ENCODE measurements at regions not wholly inside any gene's neighbourhood (a gene's known extent, or its start where the extent isn't known, plus 50 kb on each side); places are given as distances from the start of the nearest gene placed in this dataset.

DNA sequence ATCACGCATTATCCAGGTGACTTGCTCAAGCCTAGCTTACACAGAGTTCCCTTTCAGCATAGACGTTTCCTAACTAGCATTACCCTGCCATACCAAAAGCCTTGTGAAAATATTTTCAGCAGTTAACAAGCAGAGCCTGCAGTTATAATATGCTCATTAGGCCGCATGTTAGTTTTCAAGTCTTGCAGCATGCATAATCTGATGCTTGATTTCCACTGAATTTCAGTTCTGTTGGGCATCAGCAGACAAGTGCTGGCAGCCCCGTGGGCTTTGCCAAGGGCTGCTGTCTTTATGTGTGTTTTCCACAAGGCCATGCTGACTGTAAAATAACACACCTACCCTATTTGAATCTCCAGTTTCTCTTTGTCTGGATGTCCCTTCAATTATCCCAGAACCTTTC lies 491.0 kb upstream of the WWC1 start:
- DNase-seq (ENCODE audit: low spot score): no peak
- TF ChIP-seq, protein P1, sequence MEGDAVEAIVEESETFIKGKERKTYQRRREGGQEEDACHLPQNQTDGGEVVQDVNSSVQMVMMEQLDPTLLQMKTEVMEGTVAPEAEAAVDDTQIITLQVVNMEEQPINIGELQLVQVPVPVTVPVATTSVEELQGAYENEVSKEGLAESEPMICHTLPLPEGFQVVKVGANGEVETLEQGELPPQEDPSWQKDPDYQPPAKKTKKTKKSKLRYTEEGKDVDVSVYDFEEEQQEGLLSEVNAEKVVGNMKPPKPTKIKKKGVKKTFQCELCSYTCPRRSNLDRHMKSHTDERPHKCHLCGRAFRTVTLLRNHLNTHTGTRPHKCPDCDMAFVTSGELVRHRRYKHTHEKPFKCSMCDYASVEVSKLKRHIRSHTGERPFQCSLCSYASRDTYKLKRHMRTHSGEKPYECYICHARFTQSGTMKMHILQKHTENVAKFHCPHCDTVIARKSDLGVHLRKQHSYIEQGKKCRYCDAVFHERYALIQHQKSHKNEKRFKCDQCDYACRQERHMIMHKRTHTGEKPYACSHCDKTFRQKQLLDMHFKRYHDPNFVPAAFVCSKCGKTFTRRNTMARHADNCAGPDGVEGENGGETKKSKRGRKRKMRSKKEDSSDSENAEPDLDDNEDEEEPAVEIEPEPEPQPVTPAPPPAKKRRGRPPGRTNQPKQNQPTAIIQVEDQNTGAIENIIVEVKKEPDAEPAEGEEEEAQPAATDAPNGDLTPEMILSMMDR (IDR thresholded peaks at IDR 0.05; ENCODE audit: extremely low read depth, missing control alignments): no peak

DNA sequence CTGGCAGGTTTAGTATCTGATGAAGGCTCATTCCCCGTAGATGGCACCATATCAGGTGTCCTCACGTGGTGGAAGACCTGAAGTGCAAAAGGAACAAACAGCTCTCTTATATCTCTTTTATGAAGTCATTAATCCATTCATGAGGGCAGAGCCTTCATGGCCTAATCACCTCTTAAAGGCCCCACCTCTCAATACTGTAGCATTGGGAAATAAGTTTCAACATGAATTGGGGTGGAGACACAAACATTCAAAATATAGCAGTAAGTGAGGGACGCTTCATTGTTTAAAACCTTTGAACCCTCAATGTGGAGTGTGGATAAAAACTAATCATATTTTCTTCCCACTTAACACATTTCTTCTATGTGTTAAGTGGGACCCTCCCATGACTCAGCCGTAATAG lies 489.4 kb upstream of the WWC1 start:
- DNase-seq (ENCODE audit: low spot score): no peak
- TF ChIP-seq, protein P1 (IDR thresholded peaks at IDR 0.05; ENCODE audit: extremely low read depth, missing control alignments): no peak

DNA sequence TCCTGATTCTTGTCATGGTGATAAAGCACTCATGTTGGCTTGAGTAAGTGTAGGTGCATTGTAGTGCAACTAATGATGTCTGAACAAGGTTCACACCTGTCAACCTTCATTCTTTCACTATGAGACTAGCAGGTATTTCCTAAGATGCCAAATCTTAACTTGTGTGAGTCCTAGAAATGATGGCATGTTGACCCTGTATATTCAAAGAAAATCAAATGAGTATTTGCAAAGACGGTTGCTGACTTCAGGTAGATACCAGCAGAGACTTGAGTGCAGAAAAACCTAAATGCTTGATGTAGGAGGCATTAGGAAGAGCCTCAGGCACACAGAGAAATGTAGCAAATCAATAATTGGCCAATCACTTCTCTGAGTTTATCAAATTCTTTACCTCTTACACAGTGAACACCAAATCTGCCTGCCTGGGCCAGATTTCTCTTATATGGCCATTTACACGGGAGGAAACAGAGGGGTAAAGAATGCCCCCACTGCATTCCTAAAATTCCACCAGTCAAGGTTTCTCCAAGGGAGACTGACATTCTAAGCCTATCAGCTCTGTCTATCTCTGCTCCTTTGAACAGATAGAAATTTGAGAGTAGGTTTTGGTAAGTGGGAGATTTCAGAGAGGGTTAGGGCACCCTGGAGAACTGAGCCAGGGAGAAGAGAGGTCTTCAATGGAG lies 488.6 kb upstream of the WWC1 start:
- TF ChIP-seq, protein P1 (IDR thresholded peaks at IDR 0.05; ENCODE audit: extremely low read depth, missing control alignments): no peak
- DNase-seq (ENCODE audit: low spot score): no peak

DNA sequence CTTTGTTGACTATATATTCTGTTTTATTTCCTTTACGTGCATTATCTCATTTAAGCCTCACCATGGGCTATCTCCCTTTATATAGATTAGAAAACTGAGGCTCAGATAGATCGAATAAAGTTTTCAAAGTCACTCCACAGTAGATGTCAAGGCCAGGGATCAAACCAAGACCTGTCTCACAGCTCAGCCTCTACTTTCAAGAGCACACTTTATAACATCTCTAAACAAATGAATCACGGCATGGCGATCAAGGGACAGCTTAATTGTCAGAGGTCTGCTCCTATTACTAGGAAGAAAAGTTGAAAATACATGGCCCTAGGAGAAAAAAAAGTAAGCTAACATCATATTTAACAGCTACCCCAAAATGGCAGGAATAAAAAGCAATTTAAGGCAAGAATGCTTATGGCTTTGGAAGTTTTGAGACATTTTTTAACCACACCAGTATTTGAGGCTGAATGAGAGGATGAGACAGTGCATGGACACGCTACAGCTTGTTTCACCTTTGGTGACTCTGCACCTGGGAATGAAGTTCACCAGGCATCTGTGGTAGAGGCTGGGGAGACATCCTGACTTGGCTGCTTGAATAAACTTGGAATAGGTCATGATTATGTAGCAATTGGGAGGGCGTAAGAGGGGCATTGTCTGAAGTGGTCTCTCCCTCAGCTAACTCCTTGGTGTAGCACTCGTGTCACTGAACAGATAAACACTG lies 486.8 kb upstream of the WWC1 start:
- DNase-seq (ENCODE audit: low spot score): no peak
- TF ChIP-seq, protein P1 (IDR thresholded peaks at IDR 0.05; ENCODE audit: extremely low read depth, missing control alignments): no peak

DNA sequence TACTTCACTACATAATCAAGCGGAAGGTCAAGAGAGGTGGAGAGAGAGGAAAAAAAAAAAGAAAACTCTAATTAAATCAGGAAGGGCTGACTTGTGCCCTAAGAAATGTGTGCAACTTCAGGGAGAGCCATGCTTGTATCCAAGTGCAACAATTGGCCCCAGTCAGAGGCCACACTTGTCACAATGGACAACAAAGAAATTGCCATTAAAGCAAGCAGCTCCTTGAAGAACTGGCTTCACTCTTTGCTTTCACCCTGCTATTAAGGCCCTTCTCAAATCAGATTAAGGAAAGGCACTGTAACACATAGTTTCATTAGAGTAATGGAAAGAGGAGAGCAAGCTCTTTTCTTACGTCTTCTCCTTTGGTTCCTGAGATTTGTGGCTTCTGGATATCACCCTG lies 480.9 kb upstream of the WWC1 start:
- DNase-seq (ENCODE audit: low spot score): no peak
- TF ChIP-seq, protein P1 (IDR thresholded peaks at IDR 0.05; ENCODE audit: extremely low read depth, missing control alignments): no peak

DNA sequence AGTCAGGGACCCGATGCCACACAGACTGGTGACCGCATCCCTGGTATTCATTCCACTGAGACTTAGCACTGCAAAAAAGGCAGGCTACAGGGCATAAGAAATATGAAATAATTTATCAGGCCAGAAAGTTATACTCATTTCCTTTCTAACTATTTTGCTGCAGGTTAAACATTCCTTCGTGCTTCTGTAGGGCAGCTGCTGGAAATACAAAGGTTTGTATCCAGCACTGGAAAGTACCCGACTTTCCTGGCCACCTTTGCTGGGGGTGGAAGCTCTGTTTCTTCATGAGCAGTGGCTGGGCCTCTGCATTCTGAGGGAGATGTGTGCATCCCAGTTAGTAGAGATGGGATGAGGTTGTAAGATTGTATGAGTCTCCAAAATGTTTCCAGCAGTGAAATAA lies 478.6 kb upstream of the WWC1 start:
- TF ChIP-seq, protein P1 (IDR thresholded peaks at IDR 0.05; ENCODE audit: extremely low read depth, missing control alignments): no peak
- no peak for DNase-seq (ENCODE audit: low spot score)

DNA sequence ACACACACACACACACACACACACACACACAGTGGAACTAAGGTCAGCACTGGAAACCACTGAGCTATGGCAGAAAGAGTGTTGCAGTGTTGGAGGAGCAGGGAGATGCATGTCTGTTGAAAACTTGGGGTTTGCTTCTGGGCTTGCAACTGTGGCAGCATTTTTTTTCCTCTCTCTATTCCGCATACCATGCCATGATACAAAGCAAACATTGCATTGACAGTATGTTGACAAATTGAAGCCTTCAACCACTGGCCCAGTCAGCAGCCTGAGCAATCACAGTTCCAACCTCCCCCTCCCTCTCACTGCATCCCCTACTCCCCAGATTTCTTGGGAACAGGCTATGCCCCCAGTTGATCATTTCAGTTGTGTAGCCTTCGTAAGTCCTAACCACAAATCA lies 478.1 kb upstream of the WWC1 start:
- no peak for DNase-seq (ENCODE audit: low spot score)

More for the DNA sequence above, 478.1 kb upstream of the WWC1 start:
- TF ChIP-seq, protein P1 (IDR thresholded peaks at IDR 0.05; ENCODE audit: extremely low read depth, missing control alignments): no peak
